ENCODE measurements at regions not wholly inside any gene's neighbourhood (a gene's known extent, or its start where the extent isn't known, plus 50 kb on each side); places are given as distances from the start of the nearest gene placed in this dataset.

DNA sequence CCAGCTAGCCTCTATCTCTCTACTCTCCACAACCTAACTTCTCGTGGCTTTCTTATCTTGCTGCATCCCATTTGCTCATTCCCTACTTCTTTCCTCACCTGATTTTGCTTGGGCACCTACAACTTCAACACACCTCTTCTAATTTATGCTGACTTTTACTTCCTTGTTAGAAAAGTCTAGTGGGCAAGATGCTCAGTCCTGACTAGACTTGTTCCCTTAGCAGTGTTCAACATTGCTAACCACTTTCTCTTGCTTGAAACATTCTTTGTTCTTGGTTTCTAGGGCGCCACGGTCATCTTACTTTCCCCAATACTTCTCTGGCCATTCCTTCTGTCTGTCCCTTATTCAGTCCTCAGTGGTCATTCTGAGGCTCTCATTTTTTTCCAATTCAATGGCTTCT, 454.7 kb upstream of the CWC22 start:
- DNase-seq (ENCODE audit: low spot score), result no peak

DNA sequence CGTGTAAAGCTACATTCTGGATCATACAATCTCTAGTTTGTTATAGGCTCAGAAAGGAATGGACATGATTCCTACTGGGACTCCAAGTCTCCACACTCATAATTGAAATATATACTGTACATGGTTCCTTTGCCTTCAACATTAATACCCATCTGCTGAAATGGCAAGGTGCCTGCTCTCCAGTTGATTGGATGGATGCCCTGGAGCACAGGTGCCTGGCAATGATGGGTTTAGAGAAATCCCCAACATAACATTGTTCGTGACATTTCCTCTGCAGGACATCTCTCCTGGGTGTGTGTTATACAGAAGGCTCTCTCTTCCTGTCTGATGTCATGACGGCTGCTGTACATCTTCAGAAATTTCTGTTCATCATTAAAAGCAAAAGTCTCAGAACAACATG, 449.7 kb upstream of the CWC22 start:
- no peak for DNase-seq (ENCODE audit: low spot score)

DNA sequence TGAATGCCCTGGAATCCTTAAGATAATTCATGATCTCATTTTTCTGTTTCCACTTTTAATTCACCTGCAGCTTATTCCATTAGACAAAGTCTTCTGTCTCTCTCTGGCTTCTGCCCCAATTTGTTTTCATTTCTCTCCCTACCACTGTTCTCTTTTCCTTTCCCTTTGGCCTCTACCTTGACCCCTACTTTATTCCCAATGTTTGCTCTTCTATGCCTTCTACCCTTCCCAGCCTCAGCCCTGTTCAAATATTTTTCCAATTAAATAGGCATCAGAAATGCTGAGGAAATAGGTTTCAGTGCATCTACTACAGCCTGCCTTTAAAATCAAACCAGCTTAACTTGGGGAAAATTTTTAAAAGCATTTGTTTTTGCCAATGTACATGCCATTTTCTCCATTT, 443.7 kb upstream of the CWC22 start:
- no peak for DNase-seq (ENCODE audit: low spot score)

DNA sequence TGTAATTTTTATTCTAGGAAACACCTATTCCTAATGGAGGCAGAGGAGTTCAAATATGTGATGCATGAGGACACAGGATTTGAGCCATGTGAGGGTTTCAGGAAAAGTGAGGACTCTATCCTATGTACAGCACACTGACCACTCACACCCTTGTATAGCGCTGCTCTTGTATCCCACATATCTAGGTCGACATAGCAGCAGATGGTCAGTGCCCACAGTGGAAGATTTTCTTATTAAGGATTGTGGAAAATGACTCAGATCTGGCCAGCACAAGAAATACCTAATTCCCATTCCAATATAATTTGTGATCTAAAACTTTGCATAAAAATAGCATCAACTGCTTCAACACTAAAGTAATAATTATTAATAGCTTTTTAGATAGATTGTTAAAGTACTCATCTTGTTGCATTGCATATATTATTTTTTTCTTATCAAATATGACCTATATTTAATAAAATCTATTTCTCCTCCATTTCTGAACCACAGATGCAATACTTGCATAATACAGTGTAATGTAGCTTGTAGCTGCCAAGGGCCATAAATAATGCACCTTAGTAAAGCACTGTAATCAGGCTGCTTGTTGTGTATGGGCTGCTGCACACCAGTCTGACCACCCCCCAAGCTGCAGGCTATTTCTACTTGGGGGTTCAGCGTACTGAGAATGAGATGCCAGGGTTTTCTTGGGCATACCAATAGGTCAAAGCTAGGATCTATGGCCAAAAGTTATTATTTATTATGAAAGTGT, 442.2 kb upstream of the CWC22 start:
- no peak for DNase-seq (ENCODE audit: low spot score)

DNA sequence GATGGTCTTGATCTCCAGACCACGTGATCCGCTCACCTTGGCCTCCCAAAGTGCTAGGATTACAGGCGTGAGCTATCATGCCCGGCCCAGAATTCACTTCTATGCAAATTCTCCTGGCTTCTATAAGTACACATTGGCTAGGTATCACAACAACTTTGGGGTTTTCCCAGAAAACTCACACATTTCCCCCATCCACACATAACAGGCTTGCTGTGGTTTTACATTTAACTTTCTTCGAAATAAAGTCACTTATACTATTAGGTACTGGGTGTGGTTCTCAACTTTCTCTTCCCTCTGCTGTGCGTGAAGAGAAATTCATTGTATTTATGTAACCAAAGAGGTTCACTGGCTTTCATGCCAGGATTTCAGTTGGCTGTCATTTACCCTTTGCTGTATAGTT, 439.4 kb upstream of the CWC22 start:
- DNase-seq (ENCODE audit: low spot score), result no peak

DNA sequence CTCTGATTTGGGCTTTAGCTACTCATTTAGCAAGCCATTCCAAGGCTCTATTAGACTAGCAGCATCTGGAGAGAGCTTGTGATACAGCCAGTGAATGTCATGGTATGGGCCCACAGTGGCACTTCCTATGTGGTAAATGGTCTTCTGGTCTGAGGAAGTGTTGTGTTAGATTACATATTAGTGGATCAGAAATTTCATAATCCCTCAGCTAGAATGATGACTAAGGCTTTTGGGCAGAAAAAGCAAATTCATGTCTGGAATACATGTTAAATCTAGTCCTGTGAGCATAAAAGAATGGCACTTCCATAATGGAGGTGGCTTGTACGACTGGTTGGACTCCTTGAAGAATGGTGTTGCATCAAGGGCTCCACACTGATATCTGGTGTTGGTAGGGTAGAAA, 436.8 kb upstream of the CWC22 start:
- DNase-seq (ENCODE audit: low spot score), result no peak

DNA sequence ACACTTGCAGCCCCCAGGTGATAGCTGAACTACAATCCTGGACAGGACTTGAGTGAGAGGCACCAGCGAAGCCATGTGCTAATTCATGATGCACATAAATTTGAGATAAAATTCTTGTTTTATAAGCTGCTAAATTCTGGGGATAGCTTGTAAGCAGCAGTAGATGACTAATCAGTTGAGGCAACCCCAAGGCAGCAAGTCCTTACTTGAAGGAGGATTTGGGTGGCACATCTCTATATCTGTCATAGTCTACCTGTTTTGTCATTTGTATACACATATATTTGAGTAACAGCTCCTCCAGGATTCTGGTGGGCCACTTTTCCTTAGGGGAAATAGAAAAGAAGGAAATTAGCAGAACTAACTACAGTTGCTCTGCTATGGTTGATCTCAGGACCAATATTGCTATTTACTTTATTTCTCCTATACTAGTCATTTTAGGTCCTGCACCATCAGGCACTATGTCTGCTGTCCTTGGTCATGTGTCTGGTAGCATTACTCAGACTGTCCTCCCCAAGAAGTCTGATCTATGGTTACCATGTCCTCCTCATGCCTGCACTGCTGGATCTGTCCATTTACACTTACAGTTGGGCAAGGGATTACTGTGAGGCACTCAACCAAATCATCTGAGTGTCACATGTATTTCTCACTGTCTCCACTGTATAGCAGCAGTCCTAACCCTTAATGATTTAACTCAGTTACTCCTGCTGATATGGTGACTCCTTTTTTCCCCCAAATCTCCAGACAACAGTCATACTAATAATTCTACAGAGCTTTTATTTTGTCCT, 436.0 kb upstream of the CWC22 start:
- no peak for DNase-seq (ENCODE audit: low spot score)

DNA sequence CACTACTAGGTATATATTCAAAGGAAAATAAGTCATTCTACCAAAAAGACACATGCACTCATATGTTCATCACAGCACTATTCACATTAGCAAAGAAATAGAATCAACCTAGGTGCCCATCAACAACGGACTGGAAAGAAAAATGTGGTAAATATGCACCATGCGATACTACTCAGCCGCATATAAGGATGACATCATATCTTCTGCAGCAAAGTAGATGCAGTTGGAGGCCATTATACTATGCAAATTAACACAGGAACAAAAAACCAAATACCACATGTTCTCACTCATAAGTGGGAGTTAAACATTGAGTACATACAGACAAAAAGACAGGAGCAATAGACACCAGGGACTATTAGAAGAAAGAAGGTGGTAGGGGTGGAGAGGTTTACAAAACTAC, 412.1 kb upstream of the CWC22 start:
- no peak for DNase-seq (ENCODE audit: low spot score)

DNA sequence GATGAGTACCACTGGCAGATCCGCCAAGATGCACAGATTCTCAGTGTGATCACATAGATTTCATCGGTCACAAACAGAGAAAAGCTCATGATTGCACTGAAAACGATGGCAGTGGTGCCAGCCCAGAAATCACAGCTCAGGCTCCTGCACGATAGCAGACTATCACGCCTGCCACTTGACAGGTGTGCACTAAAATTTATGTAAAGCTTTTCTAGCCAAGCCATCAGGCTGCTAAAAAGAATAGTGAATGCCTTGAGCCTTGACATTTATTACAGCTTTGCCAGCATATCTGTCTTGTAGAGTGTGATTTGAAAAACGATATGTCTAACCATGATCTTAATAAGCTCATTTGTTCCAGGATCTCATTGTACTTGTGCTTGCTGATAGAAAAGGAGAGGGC, 409.5 kb upstream of the CWC22 start:
- peak; percentile 4 for DNase-seq (ENCODE audit: low spot score)

DNA sequence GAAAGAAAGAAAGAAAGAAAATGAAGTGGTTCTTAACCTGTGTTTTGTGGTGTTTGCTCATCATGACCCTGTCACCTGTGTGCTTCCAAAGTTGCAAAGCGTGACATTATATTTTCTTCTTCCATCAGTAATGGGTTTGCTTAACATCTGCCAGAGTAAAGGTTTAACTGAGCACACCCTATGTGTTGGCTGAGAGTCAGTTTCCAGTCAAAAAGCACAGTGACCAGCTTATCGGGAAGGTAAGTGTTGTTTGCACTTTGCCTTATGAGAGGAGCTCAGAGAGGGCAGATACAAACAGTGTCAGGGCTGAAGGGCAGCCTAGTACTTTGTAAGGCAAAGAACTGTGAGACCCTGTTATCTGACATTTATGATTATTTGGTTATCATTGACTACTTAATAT, 406.2 kb upstream of the CWC22 start:
- DNase-seq (ENCODE audit: low spot score), result no peak

DNA sequence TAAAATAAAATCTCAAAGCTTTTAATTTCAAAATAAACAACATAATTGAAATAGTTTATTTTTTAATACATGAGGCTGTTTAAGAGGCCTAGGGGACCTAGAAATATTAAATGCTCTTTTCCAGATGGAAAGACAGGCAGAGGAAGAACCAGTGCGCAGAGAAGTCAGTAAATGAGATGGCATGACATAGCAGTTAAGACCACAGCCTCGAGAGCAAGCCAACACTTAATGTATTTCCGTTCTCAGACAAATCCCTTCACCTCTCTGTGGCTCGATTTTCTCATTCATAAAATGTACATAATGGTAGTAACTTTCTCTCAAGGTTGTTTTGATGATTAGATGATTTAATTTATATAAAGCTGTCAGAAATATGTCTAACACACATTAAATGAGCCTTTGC, 405.1 kb upstream of the CWC22 start:
- no peak for DNase-seq (ENCODE audit: low spot score)

DNA sequence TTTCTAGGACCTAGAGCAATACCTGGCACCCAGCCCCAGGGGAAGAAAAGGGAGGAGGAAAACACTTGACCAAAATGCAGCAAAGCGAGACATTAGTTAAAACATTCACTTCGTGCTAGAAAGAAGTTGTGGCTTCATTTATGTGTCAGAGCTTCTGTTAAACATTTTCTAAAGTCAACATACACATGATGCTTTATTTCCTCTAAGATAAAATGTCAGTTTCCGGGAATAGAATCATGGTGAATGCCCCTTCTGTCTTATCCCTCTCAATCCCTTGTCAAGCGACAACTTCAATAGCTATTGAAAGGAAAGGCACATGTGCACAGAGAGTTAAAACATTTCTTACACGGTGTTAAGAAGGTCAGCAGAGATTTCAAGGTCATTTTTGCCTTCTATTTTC, 404.6 kb upstream of the CWC22 start:
- no peak for DNase-seq (ENCODE audit: low spot score)

DNA sequence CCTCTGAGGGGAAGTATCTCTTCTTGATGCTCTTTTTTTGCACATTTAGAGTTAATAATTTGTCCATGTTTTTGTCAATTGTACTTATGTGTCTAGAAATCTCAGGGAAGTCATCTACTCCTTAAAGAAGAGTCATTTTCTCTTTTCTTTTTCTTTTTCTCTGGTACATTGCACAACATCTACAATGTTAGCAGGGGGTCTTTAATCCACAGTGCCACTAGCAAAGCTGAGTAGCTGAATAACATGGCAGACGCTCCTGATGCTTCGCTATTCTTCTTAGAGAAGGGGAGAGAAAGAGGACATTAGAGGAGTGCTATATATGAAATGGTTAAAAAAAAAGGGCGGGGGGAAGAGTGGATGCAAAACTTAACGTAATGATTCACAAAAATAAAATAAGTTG, 399.6 kb upstream of the CWC22 start:
- DNase-seq (ENCODE audit: low spot score), result no peak

DNA sequence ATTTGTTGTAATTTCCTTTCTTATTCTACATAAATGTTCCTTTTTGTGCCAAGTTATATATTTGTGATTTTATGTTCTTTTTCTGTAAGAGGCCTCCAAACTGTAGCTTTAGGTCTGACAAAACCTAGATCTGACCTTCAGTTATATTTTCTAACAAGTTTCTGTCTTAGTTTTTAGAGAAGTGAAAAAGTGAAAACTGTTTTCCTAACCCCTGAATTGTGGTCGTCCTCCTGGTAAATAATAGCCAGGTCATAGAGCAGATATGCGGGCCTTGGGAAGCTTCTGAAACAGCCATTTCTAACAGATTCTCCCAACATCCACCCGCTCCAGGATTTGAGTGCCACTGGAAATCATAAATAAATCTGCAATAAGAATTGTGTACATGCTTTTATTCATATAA, 398.4 kb upstream of the CWC22 start:
- no peak for DNase-seq (ENCODE audit: low spot score)

DNA sequence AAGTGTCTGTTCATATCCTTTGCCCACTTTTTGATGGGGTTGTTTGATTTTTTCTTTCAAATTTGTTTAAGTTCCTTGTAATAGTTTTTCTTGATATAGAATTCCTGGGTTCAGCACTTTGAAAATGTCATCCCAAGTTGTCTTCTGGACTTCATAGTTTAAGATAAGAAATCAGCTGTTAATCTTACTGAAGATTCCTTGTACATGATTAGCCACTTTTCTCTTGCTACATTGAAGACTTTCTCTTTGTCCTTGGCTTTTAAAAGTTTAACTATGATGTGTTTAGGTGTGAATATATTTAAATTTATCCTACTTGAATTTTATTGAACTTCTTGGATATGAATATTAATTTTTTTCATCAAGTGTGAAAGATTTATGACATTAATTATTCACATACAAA, 387.2 kb upstream of the CWC22 start:
- DNase-seq (ENCODE audit: low spot score), result no peak

DNA sequence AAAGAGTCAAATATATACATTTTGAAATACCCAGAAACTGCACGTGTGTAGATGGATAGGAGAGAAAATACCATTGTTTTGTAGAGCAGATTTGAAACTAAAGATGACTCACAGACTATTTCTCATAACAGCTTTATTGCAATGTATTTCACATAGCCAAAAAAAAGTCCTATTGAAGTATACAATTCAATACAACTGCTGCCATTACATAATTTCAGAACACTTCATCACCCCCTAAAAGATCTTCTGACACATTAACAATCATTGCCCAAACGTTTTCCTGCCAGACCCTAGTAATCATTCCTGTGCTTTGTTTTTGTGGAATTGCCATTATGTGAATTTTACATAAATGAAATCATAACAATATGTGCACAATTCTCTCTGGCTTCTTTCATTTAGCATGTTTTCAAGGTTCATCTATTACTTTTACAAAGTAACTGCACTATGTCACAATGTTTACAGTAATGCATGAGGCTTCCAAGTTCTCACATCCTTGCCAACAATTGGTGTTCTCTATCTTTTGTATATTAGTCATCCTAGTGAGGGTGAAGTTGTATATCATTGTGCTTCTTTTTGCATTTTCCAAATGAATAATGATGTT, 378.6 kb upstream of the CWC22 start:
- DNase-seq (ENCODE audit: low spot score), result no peak

DNA sequence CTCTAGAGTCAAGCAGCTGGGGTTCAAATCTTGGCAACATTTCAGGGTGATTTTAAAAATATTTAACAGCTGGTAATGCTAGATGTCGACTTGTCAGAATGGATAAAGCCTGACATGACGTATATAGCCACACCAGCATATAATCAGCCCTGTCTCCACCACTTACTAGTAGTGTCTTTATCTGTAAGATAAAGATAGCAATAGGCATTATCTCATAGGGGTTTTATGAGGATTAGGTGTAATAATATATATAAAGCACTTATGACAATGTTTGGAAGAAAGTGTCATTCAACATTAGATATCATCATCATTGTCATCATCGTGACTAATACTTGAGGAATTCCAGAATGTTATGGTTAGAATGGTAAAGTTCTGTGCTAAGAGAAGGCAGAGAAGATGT, 369.0 kb upstream of the CWC22 start:
- no peak for DNase-seq (ENCODE audit: low spot score)

DNA sequence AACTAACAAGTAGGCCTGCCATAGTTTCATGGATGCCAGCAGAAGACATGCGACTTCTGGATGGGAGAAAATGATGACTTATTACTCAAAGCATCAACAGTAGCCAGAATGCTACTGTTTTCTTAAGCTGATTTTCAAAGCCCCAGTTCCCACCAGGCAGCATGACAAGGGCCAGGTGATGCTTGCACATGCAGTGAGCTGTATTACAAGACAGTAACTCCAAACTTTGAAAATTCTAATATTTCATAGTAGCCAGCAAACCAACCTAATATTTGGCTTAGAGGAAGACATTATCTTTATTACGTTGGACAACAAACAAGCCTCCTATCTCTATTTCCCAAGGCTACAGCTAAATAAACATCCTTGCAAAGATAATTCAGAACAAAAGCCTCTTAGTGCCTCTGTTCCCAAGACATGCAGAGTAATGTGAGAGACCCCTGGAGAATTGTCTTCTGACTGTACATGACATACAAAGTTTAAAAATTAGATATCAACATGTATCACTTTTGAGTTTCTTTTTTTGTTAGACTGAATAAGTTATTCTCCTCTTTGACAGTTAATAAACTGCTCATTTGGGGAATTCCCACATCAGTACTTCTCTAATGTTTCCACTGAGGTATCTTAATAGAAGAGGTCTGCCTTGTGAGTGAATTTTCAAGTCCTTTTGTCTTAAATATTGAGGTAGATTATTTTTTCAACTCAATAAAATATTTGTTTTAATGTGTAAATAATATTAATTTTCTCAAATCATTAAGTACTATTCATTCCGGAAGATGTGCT, 367.6 kb upstream of the CWC22 start:
- DNase-seq (ENCODE audit: low spot score), result no peak

DNA sequence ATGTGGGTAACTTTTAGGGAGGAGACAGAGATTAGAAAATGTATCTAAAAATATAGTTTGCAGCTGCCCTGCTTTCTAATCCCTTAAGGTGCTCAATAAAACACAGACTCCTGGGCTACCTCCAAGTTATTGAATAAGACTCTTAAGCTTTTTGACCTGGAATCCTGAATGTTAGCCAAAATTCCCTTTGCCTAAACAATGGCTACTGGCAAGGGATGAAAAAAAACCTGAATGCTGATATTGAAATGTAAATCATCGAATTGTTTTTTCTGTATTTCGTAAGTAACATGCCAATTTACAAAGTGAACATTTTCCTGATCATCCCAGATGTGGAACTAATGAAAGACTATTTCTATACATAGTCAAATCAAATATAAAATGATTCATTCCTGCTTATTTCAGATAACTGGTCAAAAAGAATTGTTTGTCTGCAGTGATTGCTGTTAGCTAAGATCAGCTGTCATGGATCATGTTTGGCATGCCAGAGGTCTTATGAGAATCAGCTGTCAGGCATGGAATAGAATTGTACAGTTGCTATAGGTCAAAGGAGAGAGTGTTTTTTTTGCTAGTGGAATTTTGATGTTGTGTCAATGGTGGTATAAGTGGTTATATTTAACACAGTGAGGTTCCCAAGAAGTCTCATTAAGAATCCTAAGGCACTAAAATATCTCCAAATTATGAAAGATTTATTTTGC, 363.6 kb upstream of the CWC22 start:
- DNase-seq (ENCODE audit: low spot score), result no peak

DNA sequence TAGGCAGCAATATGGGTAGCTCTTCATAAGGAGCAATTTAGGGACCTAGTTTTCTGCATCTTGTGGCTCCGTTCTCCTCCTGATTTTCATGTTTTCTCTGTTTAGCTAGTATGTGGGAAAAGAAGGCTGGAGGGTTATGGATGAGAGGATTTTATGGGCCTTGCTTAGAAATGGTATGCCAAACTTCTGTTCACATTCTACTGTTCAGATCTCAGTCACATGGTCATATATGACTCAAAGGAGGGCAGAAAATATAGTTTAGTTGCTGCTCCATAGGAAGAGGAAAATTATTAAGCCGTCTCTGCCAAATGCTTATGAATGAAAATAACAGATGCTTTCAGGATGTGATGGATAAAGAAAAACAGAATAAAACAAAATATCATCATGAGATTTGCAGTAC, 361.8 kb upstream of the CWC22 start:
- no peak for DNase-seq (ENCODE audit: low spot score)

DNA sequence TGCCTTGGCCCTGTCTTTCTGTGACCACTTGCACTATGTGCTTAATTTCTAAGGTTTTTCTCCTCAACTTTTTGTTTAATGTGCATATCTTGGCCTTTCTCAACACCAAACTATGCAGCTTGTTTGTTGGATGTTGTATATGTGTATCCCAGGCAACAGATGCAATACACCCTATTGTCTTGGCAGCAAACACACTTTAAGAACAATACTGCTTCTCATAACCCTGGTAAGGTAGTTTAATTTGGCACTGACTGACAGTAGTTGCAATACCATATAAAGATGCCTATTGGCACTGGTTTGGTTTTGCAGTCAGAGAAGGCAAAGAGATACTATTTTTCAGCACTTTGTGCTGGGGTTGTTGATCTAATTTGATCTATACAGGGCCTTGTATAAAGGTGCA, 360.7 kb upstream of the CWC22 start:
- DNase-seq (ENCODE audit: low spot score), result no peak

DNA sequence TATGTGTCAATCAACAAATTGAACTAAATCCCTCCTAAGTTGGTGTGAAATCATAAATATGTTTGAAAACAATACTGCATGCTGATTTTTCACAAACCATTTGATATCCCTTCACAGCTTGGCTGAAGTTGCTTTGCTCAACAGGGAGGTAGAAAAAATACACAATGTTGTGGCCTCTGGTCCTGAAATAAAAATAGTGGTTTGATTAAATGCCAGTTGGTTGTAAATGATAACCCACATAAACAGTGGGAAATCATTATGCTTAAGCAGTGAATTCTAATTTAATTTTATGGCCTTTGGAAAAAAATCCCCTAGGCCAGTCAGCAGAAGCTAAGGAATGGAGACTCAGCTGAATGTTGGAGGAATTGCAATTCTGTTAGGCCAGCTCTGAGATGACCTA, 359.4 kb upstream of the CWC22 start:
- no peak for DNase-seq (ENCODE audit: low spot score)

Measured in Ammon's horn (tissue), 1 donor.